Panc1 (cell line): ENCODE measurements at regions not wholly inside any gene's neighbourhood (a gene's known extent, or its start where the extent isn't known, plus 50 kb on each side); places are given as distances from the start of the nearest gene placed in this dataset.

Source experiments
- ATAC-seq: fragments of 200-7000 bp; cut with Tn5 transposase; 2 replicates; pipeline ENCODE4 v1.9.1; 2020; ENCODE audit warnings: mild to moderate bottlenecking, moderate library complexity
- BruUV-seq: library from RNA; stranded (reverse); fragments of 400-500 nt; replicated peaks from 2 replicates; lab custom pipeline; 2021; lab: Mats Ljungman, UMichigan
- CTCF ChIA-PET: fragments of 300-600 bp; sonication (Branson Sonifier 250); formaldehyde crosslinking; loops from one replicate; lab custom pipeline; 2022; ENCODE audit warnings: antibody characterized with exemption; lab: Charles Lee
- POLR2A ChIA-PET: fragments of 300-600 bp; sonication (Branson Sonifier 250); formaldehyde crosslinking; loops from one replicate; lab custom pipeline; 2022; ENCODE audit warnings: antibody characterized with exemption; lab: Charles Lee
- DNase-seq: peaks from one replicate; pipeline ENCODE4 v3.0.0-alpha.2; 2010; ENCODE audit warnings: low read depth, low spot score
- H3K27ac ChIP-seq: 2 replicates; pipeline ENCODE4 v1.5.1; 2011; ENCODE audit warnings: mild to moderate bottlenecking, low read length, inconsistent platforms
- H3K27me3 ChIP-seq: fragments of 200-500 bp; sonication (Bioruptor generic); 2 replicates; pipeline ENCODE4 v1.6.0; 2014; ENCODE audit warnings: low read length, inconsistent platforms; ENCODE audit not compliant: control insufficient read depth, insufficient read depth
- H3K36me3 ChIP-seq: fragments of 200-500 bp; sonication (Bioruptor generic); 2 replicates; pipeline ENCODE4 v1.5.1; 2014; ENCODE audit warnings: inconsistent platforms, mild to moderate bottlenecking, low read length, moderate library complexity; ENCODE audit not compliant: control insufficient read depth, insufficient read depth
- H3K4me1 ChIP-seq: 2 replicates; pipeline ENCODE4 v1.5.1; 2011; ENCODE audit warnings: inconsistent platforms, mild to moderate bottlenecking, low read length, moderate library complexity; ENCODE audit not compliant: control insufficient read depth, insufficient read depth
- H3K4me3 ChIP-seq, 2 experiments: 2 replicates each; pipeline ENCODE4 v1.5.1; 2011 to 2012; ENCODE audit warnings: low read depth in 2 of 2, low read length in 2 of 2, mild to moderate bottlenecking in 2 of 2, inconsistent platforms in 1 of 2, moderate library complexity in 1 of 2
- H3K9me3 ChIP-seq: fragments of 200-500 bp; sonication (Bioruptor generic); 2 replicates; pipeline ENCODE4 v1.5.1; 2014; ENCODE audit warnings: low read depth, mild to moderate bottlenecking, inconsistent platforms, low read length, moderate library complexity; ENCODE audit not compliant: control insufficient read depth, insufficient read depth
- CTCF ChIP-seq: fragments of 450-650 bp; IDR thresholded peaks from 2 replicates; pipeline ENCODE4 v1.5.1; 2017; ENCODE audit warnings: mild to moderate bottlenecking
- POLR2AphosphoS5 ChIP-seq: IDR thresholded peaks from 2 replicates; pipeline ENCODE4 v1.6.1; 2012; ENCODE audit warnings: mild to moderate bottlenecking, low read depth, low read length, moderate library complexity
- REST ChIP-seq, 2 experiments: IDR thresholded peaks; 2 replicates each; pipeline ENCODE4 v1.6.1; 2011 to 2012; ENCODE audit warnings: low read depth in 2 of 2, control low read depth in 1 of 2, low read length in 1 of 2, mild to moderate bottlenecking in 1 of 2, moderate library complexity in 1 of 2; ENCODE audit not compliant: insufficient read depth in 1 of 2
- SIN3A ChIP-seq: IDR thresholded peaks from 2 replicates; pipeline ENCODE4 v1.6.1; 2012; ENCODE audit warnings: low read depth, mild to moderate bottlenecking, low read length, moderate library complexity, borderline replicate concordance; ENCODE audit not compliant: insufficient read depth
- TCF7L2 ChIP-seq: IDR thresholded peaks from 2 replicates; pipeline ENCODE4 v1.6.1; 2011; ENCODE audit warnings: mild to moderate bottlenecking, low read depth, low read length, inconsistent platforms
- in situ Hi-C: cut with HindIII; loops from 2 replicates; pipeline ENCODE4 v1.10.0; 2016; ENCODE audit warnings: low sequenced_read_pairs, low pct_unique_long_range_greater_than_20kb
- intact Hi-C: fragments of 100-400 bp; cut with micrococcal nuclease; formaldehyde crosslinking; loops from one replicate; pipeline ENCODE4 v1.10.0; 2022; ENCODE audit not compliant: unreplicated experiment

- ChIA-PET CTCF (no interaction called here), POLR2A (no interaction called here)
- ATAC-seq (no peak), DNase-seq (no peak)
- no peak for TF ChIP-seq TCF7L2
- no peak for TF ChIP-seq CTCF
- TF ChIP-seq SIN3A = no peak
- no peak for TF ChIP-seq POLR2AphosphoS5
- TF ChIP-seq REST (IDR thresholded peaks at IDR 0.05; ENCODE audit: insufficient read depth in 1 of 2, low read depth in 2 of 2, low read length in 1 of 2) = no peak
- no peaks in the 10 kb centered on the region for H3K36me3 ChIP-seq
- H3K4me1 ChIP-seq = no peaks in the 10 kb centered on the region
- H3K4me3 ChIP-seq = no peak overlapping the region
- in situ Hi-C loops = no loop called here
- intact Hi-C loops = no loop called here
- no peaks in the 10 kb centered on the region for H3K27me3 ChIP-seq
- H3K27ac ChIP-seq = no peak overlapping the region
- no TSS peak for BruUV-seq
- no peaks in the 10 kb centered on the region for H3K9me3 ChIP-seq
Measured at GRCh38 chr3:164572436-164572835, 505.9 kb downstream of the SI start.

GRCh38 chr3:164550857-164551256 lies 527.4 kb downstream of the SI start:
- in situ Hi-C loops = no loop called here
- no peaks in the 10 kb centered on the region for H3K27me3 ChIP-seq
- intact Hi-C loops = no loop called here
- H3K4me1 ChIP-seq = no peaks in the 10 kb centered on the region
- DNase-seq = no peak
- H3K36me3 ChIP-seq = no peaks in the 10 kb centered on the region
- BruUV-seq = no TSS peak
- H3K4me3 ChIP-seq = no peak overlapping the region
- no peak overlapping the region for H3K27ac ChIP-seq
- CTCF ChIA-PET = no interaction called here
- ATAC-seq = no peak
- H3K9me3 ChIP-seq = no peaks in the 10 kb centered on the region
- POLR2A ChIA-PET = no interaction called here
- no peak for TF ChIP-seq TCF7L2
- TF ChIP-seq SIN3A = no peak
- TF ChIP-seq REST (IDR thresholded peaks at IDR 0.05; ENCODE audit: insufficient read depth in 1 of 2, low read depth in 2 of 2, low read length in 1 of 2) = no peak
- TF ChIP-seq CTCF = no peak
- no peak for TF ChIP-seq POLR2AphosphoS5
